IPS DF 19.7 (cell line): ENCODE measurements at regions not wholly inside any gene's neighbourhood (a gene's known extent, or its start where the extent isn't known, plus 50 kb on each side); places are given as distances from the start of the nearest gene placed in this dataset.
"Not testable (repeated sequence)": the region's sequence is repeated elsewhere in the genome, so short reads cannot be mapped to it uniquely, and the experiment has no call there.

Experiments
- DNase-seq: peaks from one replicate; pipeline ENCODE4 v3.0.0-alpha.2; 2013; ENCODE audit warnings: low read depth, low spot score

- DNase-seq, result no peak
These were observed 128.9 kb upstream of the DMRT1 start for GRCh38 chr9:712643-713042.

- DNase-seq, result no peak
These were observed 128.4 kb upstream of the DMRT1 start for GRCh38 chr9:713091-713490.

DNA sequence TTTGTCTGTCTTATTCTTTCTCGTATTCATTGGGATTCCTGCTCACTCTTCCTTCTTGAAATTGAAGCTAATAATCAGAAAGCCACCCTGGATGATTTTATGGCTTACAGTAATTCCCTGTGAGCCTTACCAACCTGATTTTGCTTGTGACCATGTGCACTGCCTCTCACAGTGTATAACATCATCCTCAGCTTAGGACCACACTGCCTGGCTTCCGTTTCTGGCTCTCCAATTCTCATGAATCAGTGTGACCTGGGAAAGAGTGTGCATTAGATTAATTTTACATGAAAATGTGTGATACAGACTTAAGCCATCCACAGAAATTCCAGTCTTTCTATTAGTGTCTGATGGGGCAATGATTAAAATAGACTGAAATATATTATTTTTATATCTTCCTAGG, 126.8 kb upstream of the DMRT1 start:
- no peak for DNase-seq

- DNase-seq, result no peak
These were observed 126.2 kb upstream of the DMRT1 start for GRCh38 chr9:715300-715699.

GRCh38 chr9:715743-716400, 125.6 kb upstream of the DMRT1 start:
- DNase-seq, result no peak

GRCh38 chr9:717722-718121, 123.8 kb upstream of the DMRT1 start:
- DNase-seq, result no peak

DNA sequence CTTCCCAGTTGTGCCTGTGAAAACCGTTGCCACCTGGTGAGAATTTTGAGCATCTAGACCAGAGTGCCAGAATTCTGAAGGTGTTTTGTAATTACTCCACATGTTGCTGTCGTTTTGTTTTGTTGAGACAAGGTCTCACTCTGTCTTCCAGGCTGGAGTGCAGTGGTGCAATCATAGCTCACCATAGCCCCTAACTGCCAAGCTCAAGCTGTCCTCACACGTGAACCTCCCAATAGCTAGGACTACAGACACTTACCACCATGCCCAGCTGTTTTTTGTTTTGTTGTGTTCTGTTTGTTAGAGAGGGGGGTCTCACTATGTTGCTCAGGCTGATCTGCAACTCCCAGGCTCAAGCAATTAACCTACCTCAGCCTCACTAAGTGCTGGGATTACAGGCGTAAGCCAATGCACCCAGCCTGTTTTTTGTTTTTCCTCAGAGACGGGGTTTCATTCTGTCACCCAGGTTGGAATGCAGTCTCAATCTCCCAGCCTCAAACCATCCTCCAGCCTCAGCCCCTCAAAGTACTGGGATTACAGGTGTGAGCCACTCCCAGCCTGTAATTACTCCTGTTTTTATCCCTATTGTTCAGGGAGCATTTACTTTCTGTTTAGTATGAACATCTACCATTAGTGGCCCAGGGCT, 121.1 kb upstream of the DMRT1 start:
- no peak for DNase-seq

- no peak for DNase-seq
These were observed 119.0 kb upstream of the DMRT1 start for GRCh38 chr9:722388-722980.

- DNase-seq, result not testable (repeated sequence)
These were observed 117.0 kb upstream of the DMRT1 start for GRCh38 chr9:724461-724860.

- DNase-seq, result no peak
These were observed 115.5 kb upstream of the DMRT1 start for GRCh38 chr9:726005-726404.

GRCh38 chr9:727767-728166, 113.7 kb upstream of the DMRT1 start:
- DNase-seq, result peak; percentile 64

- DNase-seq, result no peak
These were observed 113.0 kb upstream of the DMRT1 start for GRCh38 chr9:728535-728934.

DNA sequence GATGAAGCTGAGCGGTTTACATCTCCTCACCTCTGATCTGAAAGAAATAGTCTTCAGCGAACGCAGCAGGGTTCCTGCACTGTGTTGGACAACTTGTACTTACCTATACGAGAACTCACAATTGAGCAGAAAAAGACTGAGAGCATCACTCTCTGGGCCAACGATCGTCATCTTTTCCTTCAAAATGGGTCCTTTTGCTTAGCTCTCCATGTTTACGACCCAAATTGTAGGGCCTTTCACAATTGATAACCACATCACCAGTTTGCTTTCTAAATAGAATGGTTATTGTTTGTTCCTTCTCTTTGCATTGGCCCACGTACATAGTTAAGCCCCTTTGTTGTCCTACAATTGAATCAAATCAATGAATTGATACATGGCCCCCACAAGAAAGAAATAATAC, 110.0 kb upstream of the DMRT1 start:
- no peak for DNase-seq

DNA sequence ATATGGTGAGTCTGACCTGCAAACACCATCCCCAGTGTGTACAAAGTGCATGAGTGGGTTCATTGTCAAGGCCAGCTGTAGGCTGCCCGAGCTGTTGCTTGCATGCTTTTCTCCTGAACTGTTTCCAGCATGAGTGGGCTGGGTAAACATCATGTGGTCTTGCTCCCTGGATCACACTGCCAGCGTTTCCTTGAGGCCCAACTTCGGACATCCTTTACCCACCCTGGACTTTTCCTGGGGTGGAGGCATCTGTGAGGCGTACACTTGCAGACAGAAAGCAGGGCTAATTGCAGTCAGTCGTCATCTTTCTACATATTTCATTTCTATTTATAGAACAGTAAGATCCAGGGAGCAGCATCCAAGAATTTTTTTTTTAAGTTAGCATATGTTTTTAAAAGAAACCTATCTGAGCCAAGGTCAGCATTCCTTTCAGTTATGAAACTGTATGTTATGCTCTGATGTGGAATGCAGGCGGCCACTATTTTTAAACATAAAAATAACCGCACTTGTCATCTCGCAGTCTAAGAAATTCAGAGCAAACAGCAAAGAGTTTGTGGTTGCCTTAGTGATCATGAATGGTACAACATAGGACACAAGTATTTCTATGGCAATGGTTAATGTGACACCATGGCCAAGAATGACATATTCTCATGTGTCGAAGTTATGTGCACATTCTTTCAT, 106.5 kb upstream of the DMRT1 start:
- DNase-seq, result no peak

DNA sequence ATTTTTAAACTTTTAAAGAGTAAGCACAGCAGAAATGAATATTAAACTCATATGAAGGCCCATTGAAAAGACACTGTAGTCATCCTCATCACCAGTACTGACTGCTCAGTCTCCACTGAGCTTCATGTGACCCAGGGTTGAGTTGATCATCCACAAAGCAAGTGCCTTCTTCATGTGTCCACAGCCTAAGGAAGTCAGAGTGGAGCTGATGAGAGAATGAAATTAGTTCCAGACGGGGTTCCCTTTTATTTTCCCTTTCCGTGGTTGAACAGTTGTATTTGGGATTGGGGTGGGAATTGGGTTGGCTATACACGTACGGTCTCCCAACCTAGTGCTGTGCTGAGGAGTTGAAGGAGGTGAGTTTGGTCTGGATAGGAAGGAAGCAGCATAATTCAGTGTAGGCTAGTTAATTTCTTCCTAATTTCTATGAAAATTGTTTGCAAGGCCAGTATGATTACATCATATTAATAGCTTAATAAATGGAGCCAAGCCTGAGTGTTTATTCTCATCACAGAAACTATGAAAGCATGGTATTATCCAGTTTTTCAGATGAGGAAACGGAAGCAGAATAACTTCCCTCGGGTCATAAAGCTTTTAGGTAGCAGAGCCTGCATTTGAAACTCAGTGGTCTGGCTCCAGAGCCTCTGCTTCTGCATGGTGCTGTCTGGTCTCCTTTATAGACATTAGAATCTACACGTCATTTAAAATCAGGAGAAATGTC, 103.9 kb upstream of the DMRT1 start:
- no peak for DNase-seq

- DNase-seq, result no peak
These were observed 103.1 kb upstream of the DMRT1 start for GRCh38 chr9:738209-738915.

GRCh38 chr9:739362-739761, 102.1 kb upstream of the DMRT1 start:
- no peak for DNase-seq

DNA sequence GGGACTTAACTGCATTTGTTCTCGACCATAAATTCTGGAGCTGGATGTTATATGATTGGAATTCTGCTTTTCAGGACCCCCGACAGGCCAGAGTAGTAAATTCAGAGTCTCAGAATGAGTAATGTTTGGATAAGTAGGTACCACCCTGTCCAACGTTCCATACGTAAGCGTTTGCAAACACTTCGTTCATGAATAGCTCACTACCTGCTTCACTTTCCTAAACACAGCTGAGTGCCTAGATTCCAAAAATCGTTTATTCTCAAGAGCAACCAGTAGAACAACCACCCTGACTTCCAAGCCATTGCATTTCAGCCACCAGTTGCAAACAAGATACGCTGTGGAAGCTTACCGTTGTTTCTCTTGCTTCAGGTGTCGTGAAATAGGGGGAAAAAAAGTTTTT, 101.3 kb upstream of the DMRT1 start:
- DNase-seq, result no peak

DNA sequence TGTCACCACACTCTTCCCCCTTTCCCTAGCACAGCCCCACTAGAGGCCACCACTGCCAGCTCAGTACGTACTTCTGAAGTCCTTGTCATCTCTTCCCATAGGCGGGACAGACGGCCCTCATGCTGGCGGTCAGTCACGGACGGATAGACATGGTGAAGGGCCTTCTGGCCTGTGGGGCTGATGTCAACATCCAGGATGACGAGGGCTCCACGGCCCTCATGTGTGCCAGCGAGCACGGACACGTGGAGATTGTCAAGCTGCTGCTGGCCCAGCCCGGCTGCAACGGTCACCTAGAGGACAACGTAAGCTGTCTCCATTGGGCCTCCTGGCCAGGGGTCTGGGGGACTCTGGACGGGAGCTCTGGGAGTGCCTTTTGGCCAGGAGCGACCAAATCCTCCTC, 99.4 kb upstream of the DMRT1 start:
- no peak for DNase-seq

- DNase-seq, result no peak
These were observed 98.4 kb upstream of the DMRT1 start for GRCh38 chr9:742914-743589.
